Kasumi-1 (cell line): ENCODE measurements at regions not wholly inside any gene's neighbourhood (a gene's known extent, or its start where the extent isn't known, plus 50 kb on each side); places are given as distances from the start of the nearest gene placed in this dataset.
"Not testable (repeated sequence)": the region's sequence is repeated elsewhere in the genome, so short reads cannot be mapped to it uniquely, and the experiment has no call there.

Source experiments
- DNase-seq, 2 experiments: peaks; one replicate each; lab custom pipeline; 2025; lab: John Stamatoyannopoulos, UW

DNA sequence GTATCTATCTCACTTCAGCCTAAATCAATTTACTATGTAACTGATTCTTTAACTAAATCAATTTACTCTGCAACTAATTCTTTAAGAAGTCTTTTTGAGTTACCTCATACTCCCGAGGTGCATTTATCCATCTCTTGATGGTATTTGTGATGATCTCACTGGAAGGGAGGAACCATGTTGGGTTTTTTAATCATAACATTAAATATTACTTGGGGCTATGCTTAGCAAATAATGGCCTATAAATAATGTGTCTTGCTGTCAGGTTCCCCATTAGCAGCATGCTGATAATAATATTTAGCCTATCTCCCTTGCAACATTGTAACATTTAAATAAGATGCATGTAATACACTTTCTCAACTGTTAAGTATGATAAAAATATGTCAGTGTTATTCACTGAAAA lies 411.3 kb downstream of the SLITRK1 start:
- DNase-seq, result no peak

DNA sequence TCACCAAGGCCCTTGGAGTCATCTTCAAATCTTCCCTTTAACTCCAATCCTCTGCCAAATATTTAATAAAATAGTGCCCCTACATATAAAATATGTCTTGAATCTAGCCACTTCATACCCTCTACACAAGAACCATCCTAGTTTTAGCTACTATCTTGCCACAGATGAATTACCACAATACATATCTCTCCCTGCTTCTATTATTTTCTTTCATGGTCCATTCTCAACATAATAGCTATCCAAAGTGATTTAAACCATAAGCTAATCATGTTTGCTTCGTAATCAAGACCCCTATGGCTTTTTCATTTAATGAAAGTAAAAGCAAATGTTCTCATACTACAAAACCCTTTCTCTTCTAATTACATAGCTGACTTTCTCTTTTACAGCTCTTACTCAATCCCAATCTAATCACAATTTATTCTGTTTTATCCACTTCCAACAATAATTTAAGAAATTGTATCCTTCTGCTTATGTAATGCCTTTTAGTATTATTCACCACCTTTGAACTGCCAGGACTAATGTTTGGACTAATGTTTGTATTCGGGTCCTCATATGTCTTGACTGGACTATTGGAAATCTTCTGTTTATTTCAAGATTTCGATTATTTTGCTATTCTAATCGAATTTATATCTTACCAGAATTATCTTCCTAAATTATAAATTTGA lies 412.0 kb downstream of the SLITRK1 start:
- DNase-seq, result no peak

DNA sequence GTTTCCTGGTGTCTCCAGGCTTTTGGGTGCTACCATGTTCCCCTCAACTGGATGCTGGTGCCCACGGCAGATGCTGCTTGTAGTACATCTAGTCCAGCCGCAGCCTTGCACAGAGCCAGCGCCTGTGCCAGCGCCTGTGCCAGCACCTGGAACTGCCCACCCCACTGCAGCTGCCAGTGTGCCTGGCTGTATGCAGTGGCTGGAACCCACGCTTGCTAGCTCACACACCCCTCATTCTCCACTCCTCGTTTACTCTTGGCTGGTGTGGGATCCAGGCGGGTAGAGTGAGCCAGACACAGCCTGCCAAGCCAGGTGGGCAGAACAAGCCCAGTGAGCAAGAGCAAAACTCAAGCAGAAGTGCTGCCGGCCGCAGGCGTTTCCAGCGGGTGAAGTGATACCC lies 428.6 kb downstream of the SLITRK1 start:
- DNase-seq, result no peak

DNA sequence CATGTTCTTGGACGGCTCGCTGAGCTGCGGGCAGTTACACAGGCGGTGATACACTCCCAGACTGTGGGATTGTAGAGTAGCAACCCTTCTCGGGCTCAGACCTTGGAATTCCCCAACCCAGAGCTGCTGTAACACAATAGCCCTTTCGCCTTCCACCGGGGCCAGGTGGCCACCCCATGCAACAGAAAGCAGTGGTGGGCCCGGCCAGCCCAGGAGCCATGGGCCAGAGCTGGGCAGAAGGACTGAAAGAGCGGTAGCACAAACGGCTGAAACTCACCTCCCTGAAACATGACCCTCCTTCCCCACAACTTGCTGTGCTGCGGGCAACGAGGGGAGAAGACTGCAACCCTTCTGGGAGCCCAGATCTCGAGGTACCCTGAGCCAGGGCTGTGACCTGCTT lies 429.0 kb downstream of the SLITRK1 start:
- DNase-seq, result no peak

- no peak for DNase-seq
Observed at GRCh38 chr13:83452292-83452950, 429.9 kb downstream of the SLITRK1 start.

- no peak for DNase-seq
Observed at GRCh38 chr13:83450591-83450990, 431.7 kb downstream of the SLITRK1 start.

- no peak for DNase-seq
Observed at GRCh38 chr13:83449668-83450395, 432.4 kb downstream of the SLITRK1 start.

GRCh38 chr13:83440465-83440864 lies 441.8 kb downstream of the SLITRK1 start:
- no peak for DNase-seq

- DNase-seq, result not testable (repeated sequence)
Observed at GRCh38 chr13:83439464-83439863, 442.8 kb downstream of the SLITRK1 start.

DNA sequence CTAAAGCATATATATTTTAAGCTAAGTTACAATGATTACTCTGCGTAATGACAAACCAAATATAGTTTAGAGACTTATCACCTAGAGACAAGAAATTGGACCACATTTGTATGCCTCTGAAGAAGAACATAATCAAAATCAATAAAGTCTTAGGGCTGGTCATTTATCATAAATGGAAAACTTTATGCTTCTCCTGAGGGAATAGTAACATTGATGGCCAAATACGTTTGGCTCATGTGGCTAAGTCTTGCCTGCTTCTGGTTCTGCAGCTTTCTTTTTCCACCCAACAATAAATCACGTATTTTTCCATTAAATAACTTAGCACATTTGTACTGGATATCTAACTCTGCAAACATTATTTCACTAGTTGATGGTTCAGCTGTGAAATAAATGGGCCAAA lies 458.4 kb downstream of the SLITRK1 start:
- no peak for DNase-seq

- DNase-seq, result no peak
Observed at GRCh38 chr13:83423381-83423780, 458.9 kb downstream of the SLITRK1 start.

GRCh38 chr13:83414393-83414792 lies 467.9 kb downstream of the SLITRK1 start:
- no peak for DNase-seq

GRCh38 chr13:83386609-83387008 lies 495.7 kb downstream of the SLITRK1 start:
- DNase-seq, result no peak

GRCh38 chr13:83378908-83379307 lies 503.4 kb downstream of the SLITRK1 start:
- DNase-seq, result no peak

GRCh38 chr13:83377491-83377890 lies 504.8 kb downstream of the SLITRK1 start:
- no peak for DNase-seq

DNA sequence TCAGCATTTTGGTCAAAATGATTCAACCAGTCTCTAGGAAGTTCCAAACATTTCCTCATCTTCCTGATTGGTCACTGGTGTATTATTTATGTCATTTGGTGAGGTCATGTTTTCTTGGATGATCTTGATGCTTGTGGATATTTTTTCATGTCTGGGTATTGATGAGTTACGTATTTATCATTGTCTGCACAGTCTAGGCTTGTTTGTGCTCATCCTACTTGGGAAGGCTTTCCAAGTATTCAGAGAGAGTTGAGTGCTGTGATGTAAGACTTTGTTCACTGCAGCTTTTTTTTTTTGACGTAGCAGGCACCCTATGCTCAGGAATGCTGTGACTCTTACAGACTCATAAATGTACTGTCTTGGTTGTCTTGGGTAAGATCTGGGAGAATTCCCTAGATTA lies 509.5 kb downstream of the SLITRK1 start:
- DNase-seq, result no peak

DNA sequence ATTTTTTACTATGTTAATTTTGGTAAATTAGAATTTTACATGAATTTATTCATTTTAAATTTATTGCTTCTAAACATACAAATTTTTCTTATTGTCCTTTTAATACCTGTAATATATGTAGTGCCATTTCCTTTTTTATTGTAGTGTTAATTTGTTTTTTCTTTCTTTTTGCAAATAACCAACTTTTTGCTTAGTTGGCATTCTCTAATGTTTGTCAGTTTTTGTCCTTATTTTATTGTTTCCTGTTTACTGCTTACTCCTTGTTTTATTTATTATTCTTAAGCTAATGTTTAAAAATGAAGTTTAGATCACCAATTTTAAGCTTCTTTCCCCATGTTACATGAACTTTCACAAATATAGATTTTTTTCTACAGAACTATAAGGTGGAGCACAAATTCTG lies 516.6 kb downstream of the SLITRK1 start:
- no peak for DNase-seq

DNA sequence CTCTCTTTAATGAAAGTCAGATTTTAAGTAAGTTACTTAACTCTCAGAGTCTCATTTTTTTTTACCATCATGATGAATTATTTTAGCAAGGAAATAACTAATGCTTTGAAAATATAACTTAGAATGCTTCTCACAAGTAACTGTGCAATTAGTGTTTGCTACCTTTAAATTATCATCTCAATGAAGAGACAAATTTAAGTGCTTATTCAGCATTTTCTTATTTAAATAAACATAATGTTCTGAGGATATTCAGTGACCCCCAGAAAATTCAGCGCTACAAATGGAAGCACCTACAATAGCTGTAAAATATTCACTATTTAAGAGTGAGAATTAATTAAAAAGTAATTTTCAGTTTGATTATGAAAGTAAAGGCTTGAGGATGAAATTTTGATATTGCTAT lies 527.2 kb downstream of the SLITRK1 start:
- no peak for DNase-seq

DNA sequence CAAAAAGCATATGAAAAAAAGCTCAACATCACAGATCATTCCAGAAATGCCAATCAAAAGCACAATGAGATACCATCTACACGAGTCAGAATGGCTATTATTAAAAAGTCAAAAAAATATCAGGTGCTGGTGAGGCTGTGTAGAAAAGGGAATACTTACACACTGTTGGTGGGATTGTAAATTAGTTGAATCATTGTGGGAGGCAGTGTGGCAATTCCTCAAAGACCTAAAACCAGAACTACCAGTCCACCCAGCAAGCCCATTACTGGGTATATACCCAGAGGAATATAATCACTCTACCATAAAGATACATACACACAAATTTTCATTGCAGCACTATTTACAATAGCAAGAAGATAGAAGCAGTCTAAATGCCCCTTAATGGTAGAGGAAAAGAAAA lies 529.9 kb downstream of the SLITRK1 start:
- no peak for DNase-seq

DNA sequence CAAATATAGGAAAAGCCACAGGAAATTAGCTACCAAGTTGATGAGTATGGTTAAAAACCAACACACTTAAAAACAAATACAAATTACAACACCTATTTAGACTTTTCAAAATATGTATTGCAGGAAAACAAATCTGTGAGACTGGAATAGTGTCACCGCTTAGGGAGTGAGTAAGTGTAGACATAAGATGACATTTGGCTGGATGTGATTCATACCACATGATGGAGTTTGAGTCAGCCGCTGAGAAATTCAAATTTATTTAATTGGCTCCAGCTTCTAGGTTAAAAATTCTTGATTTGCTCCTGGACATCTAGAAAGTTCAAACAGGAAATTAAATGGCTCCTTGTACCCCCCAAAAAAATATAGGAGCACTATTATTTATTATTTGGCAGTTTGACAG lies 531.7 kb downstream of the SLITRK1 start:
- DNase-seq, result no peak

DNA sequence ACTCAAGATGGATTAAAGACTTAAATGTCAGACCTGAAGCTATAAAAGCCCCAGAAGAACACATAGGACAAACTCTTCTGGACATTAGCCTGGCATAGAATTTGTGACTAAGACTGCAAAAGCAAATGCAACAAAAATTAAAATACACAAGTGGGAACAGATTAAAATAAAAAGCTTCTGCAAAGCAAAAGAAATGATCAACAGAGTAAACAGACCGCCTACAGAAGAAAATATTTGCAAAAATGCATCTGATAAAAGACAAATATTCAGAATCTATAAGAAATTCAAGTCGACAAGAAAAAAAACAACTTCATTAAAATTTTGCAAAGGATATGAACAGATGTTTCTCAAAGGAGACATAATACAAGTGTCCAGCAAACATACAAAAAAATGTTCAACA lies 537.8 kb downstream of the SLITRK1 start:
- DNase-seq, result no peak

DNA sequence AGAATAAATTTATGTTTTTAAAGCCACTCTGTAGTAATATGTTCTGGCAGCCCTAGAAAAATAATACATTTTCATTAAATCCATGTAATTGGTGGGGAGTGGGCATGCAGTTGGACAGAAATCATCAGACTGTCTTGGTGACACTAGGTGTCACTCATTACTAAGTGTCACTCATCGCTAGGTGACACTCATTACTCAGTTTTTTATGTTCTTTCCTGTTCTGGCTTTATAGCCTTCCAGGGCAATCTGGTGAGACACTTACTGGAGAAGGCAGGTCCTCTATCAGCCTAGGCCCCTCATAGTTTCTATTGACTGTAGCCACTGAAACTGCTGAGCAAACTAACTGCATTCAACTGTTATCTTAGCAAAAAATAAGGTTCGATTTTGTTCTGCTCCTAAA lies 542.1 kb downstream of the SLITRK1 start:
- no peak for DNase-seq

DNA sequence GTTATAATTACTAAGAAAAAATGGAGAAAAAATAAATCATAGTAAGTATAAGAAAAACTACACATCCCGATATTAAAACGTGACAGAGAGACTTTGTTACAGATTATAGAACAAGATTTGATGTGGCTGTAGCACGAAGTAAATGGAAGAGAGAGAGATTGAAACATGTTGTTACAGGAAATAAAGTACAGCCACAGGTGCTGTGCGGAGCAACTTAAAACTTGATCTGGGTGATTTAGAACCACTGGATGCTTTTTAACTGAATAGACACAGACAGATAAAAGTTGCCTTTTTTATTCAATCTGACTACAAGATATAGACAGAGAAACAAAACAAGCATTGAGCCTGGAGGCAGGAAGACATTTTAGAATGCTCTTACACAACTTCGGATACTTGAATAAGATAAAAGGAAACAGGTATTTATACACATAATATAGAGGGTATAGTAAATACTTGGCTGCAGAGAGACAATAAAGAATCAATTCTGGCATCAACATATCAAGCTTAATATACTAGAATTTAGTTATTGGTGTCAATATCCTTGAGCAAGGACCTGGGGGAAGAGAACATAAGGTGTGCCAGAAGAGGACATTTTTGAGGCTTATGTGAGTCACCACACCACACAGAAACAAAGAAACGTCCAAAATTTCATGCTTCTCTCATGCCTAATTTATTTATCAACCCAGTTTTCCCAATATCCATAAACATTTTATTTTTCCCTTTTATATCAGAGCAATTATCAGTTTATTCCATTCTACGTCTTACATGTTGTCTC lies 548.5 kb downstream of the SLITRK1 start:
- DNase-seq, result no peak
